MM.1S (cell line): ENCODE measurements at regions not wholly inside any gene's neighbourhood (a gene's known extent, or its start where the extent isn't known, plus 50 kb on each side); places are given as distances from the start of the nearest gene placed in this dataset.

Source experiments
- DNase-seq: peaks from one replicate; pipeline ENCODE4 v3.0.0-alpha.2; 2015
- H2AFZ ChIP-seq: fragments of 300-600 bp; sonication (generic); 2 replicates; pipeline ENCODE4 v1.6.0; 2016; ENCODE audit warnings: antibody characterized with exemption, low read length
- H3F3A ChIP-seq: fragments of 300-600 bp; sonication (generic); 2 replicates; pipeline ENCODE4 v1.6.1; 2016; ENCODE audit warnings: mild to moderate bottlenecking, antibody characterized with exemption, low read length, moderate library complexity, mixed read lengths; ENCODE audit not compliant: insufficient read depth
- H3K27ac ChIP-seq: fragments of 300-600 bp; sonication (generic); 2 replicates; pipeline ENCODE4 v1.5.1; 2016; ENCODE audit warnings: mild to moderate bottlenecking, low read length
- H3K27me3 ChIP-seq: fragments of 300-600 bp; sonication (generic); replicated peaks from 2 replicates; pipeline ENCODE4 v1.6.0; 2016; ENCODE audit warnings: low read length; ENCODE audit not compliant: insufficient read depth
- H3K36me3 ChIP-seq: fragments of 300-600 bp; sonication (generic); replicated peaks from 2 replicates; pipeline ENCODE4 v1.6.1; 2016; ENCODE audit warnings: mild to moderate bottlenecking, low read length, mixed read lengths; ENCODE audit not compliant: insufficient read depth
- H3K4me1 ChIP-seq: fragments of 300-600 bp; sonication (generic); 2 replicates; pipeline ENCODE4 v1.6.1; 2016; ENCODE audit warnings: low read length, mixed read lengths
- H3K4me2 ChIP-seq: fragments of 300-600 bp; sonication (generic); 2 replicates; pipeline ENCODE4 v1.6.0; 2016; ENCODE audit warnings: low read depth, low read length
- H3K4me3 ChIP-seq: fragments of 300-600 bp; sonication (generic); 2 replicates; pipeline ENCODE4 v1.5.1; 2016; ENCODE audit warnings: low read length, mixed read lengths
- H3K79me2 ChIP-seq: fragments of 300-600 bp; sonication (generic); 2 replicates; pipeline ENCODE4 v1.6.1; 2016; ENCODE audit warnings: mixed run types, low read length, mixed read lengths
- H3K9ac ChIP-seq: fragments of 300-600 bp; sonication (generic); 2 replicates; pipeline ENCODE4 v1.6.1; 2016; ENCODE audit warnings: low read length, mixed read lengths
- H3K9me2 ChIP-seq: fragments of 300-600 bp; sonication (generic); replicated peaks from 2 replicates; pipeline ENCODE4 v1.6.1; 2016; ENCODE audit warnings: mild to moderate bottlenecking, low read length, mixed read lengths; ENCODE audit not compliant: insufficient read depth
- H3K9me3 ChIP-seq: fragments of 300-600 bp; sonication (generic); replicated peaks from 2 replicates; pipeline ENCODE4 v1.6.1; 2016; ENCODE audit warnings: mild to moderate bottlenecking, low read length, mixed read lengths; ENCODE audit not compliant: insufficient read depth
- H4K20me1 ChIP-seq: fragments of 300-600 bp; sonication (generic); 2 replicates; pipeline ENCODE4 v1.6.1; 2016; ENCODE audit warnings: mild to moderate bottlenecking, low read length, moderate library complexity, mixed read lengths; ENCODE audit not compliant: insufficient read depth
- EZH2 ChIP-seq: fragments of 300-600 bp; sonication (generic); optimal IDR thresholded peaks from 2 replicates; pipeline ENCODE3; 2017; ENCODE audit warnings: low read depth, mild to moderate bottlenecking, antibody characterized with exemption, low read length, mixed read lengths
- EZH2phosphoT487 ChIP-seq: fragments of 300-600 bp; sonication (generic); IDR thresholded peaks from 2 replicates; pipeline ENCODE4 v1.6.1; 2018; ENCODE audit warnings: antibody characterized with exemption, low read length
- TF ChIP-seq, protein P1 (sequence below): fragments of 300-600 bp; sonication (generic); IDR thresholded peaks from 2 replicates; pipeline ENCODE4 v1.5.1; 2016; ENCODE audit warnings: antibody characterized with exemption, low read length, mixed read lengths

DNA sequence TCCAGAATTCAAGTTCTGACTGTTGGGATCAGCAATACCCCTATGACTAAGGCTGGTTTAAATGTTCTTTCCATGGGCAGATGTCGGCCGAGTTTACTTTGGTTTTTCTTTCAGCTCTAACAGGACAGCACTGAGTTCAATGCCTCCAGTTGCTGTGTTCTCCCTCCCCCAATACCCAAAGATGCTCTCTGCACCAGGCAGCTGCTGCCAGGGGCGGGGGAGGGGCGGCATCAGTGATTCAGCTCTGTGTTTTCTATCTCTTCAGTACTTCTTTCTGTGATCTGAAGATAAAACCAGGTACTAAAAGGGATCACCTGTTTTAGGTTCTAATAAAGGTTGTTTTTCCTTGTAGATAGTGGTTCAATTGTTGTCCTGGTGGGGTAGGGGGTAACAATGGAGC is 576.7 kb upstream of the POT1 start:
- Histone ChIP-seq H3K36me3 (no peaks in the 10 kb centered on the region), H4K20me1 (no peaks in the 10 kb centered on the region), H3K9me2 (no peaks in the 10 kb centered on the region), H3K27ac (no peak overlapping the region), H3F3A (no peaks in the 10 kb centered on the region), H2AFZ (no peak overlapping the region), H3K4me1 (no peaks in the 10 kb centered on the region), H3K9ac (no peak overlapping the region), H3K4me2 (no peak overlapping the region), H3K27me3 (no peaks in the 10 kb centered on the region), H3K79me2 (no peaks in the 10 kb centered on the region), H3K9me3 (no peaks in the 10 kb centered on the region), H3K4me3 (no peak overlapping the region)
- no peak for DNase-seq
- TF ChIP-seq EZH2 (no peak), EZH2phosphoT487 (no peak)
- TF ChIP-seq, protein P1, sequence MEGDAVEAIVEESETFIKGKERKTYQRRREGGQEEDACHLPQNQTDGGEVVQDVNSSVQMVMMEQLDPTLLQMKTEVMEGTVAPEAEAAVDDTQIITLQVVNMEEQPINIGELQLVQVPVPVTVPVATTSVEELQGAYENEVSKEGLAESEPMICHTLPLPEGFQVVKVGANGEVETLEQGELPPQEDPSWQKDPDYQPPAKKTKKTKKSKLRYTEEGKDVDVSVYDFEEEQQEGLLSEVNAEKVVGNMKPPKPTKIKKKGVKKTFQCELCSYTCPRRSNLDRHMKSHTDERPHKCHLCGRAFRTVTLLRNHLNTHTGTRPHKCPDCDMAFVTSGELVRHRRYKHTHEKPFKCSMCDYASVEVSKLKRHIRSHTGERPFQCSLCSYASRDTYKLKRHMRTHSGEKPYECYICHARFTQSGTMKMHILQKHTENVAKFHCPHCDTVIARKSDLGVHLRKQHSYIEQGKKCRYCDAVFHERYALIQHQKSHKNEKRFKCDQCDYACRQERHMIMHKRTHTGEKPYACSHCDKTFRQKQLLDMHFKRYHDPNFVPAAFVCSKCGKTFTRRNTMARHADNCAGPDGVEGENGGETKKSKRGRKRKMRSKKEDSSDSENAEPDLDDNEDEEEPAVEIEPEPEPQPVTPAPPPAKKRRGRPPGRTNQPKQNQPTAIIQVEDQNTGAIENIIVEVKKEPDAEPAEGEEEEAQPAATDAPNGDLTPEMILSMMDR = no peak

DNA sequence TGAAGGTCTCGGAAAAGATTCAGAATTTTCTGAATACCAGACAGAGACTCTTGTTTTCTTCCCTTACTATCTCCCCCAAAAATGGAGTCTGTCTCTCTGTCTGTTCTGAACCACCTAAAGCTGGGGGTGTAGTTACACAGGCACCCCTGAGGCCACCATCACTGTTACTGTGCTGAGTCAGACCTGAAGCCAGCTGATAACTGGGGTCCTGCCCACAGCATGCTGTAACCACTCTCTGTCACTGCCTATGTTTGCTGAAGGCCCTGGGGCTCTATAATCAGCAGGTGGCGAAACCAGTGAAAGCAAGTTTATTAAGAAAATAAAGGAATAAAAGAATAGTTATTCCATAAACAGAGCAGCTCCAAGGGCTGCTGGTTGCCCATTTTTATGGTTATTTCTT is 575.2 kb upstream of the POT1 start:
- no peaks in the 10 kb centered on the region for H4K20me1 ChIP-seq
- no peaks in the 10 kb centered on the region for H3K9me2 ChIP-seq
- no peak overlapping the region for H3K9ac ChIP-seq
- no peaks in the 10 kb centered on the region for H3F3A ChIP-seq
- no peak overlapping the region for H3K27ac ChIP-seq
- no peaks in the 10 kb centered on the region for H3K36me3 ChIP-seq
- H2AFZ ChIP-seq = no peak overlapping the region
- no peaks in the 10 kb centered on the region for H3K79me2 ChIP-seq
- no peak overlapping the region for H3K4me2 ChIP-seq
- no peaks in the 10 kb centered on the region for H3K27me3 ChIP-seq
- no peak for DNase-seq
- H3K9me3 ChIP-seq = no peaks in the 10 kb centered on the region
- TF ChIP-seq EZH2 (no peak), EZH2phosphoT487 (no peak)
- TF ChIP-seq, protein P1 = no peak
- H3K4me1 ChIP-seq = no peaks in the 10 kb centered on the region
- H3K4me3 ChIP-seq = no peak overlapping the region

DNA sequence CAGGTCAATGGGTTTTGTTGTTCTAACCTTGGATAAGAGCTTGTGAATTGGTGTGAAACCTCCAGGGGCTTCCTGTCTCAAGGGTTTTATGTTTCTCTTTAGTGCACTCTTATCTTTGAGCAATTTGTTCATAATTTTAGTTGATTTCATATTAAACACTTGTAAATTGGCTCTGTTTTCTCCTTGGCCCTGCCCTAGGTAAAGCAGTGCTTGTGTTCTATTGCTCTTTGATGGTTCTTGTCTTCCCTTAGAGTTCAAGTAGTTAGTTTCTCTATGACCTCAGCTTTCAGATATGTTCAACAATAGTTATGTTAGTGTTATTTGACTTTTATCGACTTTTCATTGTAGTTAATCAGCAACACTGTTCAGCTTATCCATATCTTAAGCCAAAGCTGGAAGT is 566.4 kb upstream of the POT1 start:
- Histone ChIP-seq H3K27me3 (no peaks in the 10 kb centered on the region), H3K27ac (no peak overlapping the region), H3K4me2 (no peak overlapping the region), H3K79me2 (no peaks in the 10 kb centered on the region), H3K9me2 (no peaks in the 10 kb centered on the region), H4K20me1 (no peaks in the 10 kb centered on the region), H3K36me3 (no peaks in the 10 kb centered on the region), H3K9ac (no peak overlapping the region), H2AFZ (no peak overlapping the region), H3K4me3 (no peak overlapping the region), H3K4me1 (no peaks in the 10 kb centered on the region), H3K9me3 (no peaks in the 10 kb centered on the region), H3F3A (no peaks in the 10 kb centered on the region)
- no peak for TF ChIP-seq EZH2phosphoT487
- no peak for TF ChIP-seq EZH2
- TF ChIP-seq, protein P1 = no peak
- DNase-seq = no peak

DNA sequence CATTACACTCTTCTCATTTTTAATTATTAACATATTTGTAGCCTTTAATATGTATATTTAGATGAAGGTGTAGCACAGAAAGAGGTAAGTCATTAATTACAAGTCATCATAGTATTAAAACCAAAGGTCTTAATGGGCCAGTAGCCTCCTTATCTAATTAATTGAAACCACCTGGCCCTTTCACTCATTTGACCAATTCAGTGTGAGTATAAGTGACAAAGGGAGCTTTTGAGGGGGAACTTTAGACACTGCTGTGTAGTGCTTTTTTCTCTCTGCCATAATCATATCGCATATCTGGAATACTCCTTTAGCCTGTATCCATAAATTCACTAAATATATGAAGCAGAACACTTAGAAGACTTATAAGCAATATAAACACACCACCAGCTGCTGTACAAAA is 562.9 kb upstream of the POT1 start:
- no peak overlapping the region for H3K27ac ChIP-seq
- TF ChIP-seq EZH2 = no peak
- no peak for TF ChIP-seq EZH2phosphoT487
- TF ChIP-seq, protein P1 = no peak

More for the DNA sequence above, 562.9 kb upstream of the POT1 start:
- Histone ChIP-seq H3K9ac (no peak overlapping the region), H4K20me1 (no peaks in the 10 kb centered on the region), H3K27me3 (no peaks in the 10 kb centered on the region), H3K4me1 (no peaks in the 10 kb centered on the region), H3K4me3 (no peak overlapping the region), H2AFZ (no peak overlapping the region), H3F3A (no peaks in the 10 kb centered on the region), H3K36me3 (no peaks in the 10 kb centered on the region), H3K9me2 (no peaks in the 10 kb centered on the region), H3K9me3 (no peaks in the 10 kb centered on the region), H3K79me2 (no peaks in the 10 kb centered on the region), H3K4me2 (no peak overlapping the region)
- no peak for DNase-seq
